ENCODE measurements at regions not wholly inside any gene's neighbourhood (a gene's known extent, or its start where the extent isn't known, plus 50 kb on each side); places are given as distances from the start of the nearest gene placed in this dataset.

DNA sequence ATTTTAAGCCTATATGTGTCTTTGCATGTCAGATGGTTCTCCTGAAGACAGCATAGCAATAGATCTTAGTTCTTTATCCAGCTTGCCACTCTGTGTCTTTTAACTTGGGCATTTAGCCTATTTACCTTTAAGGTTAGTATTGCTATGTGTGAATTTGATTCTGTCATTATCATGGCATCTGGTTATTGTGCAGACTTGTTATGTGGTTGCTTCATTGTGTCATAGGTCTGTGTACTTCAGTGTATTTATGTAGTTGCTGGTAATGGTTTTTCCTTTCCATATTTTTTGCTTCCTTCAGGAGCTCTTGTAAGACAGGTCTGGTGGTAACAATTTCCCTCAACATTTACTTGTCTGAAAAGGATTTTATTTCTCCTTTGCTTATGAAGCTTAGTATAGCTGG lies 1443.5 kb downstream of the FAM133A start:
- TF ChIP-seq CTCF (IDR thresholded peaks at IDR 0.05; ENCODE audit: low read length) (no peak), EZH2 (optimal IDR thresholded peaks at IDR 0.05; ENCODE audit: low read depth, low read length) (no peak), EZH2phosphoT487 (IDR thresholded peaks at IDR 0.05; ENCODE audit: low read length) (no peak)

All from MM.1S (cell line).